22Rv1 (cell line): ENCODE measurements at regions not wholly inside any gene's neighbourhood (a gene's known extent, or its start where the extent isn't known, plus 50 kb on each side); places are given as distances from the start of the nearest gene placed in this dataset.

Experiments used
- H3K27ac ChIP-seq: fragments of 450-650 bp; 2 replicates; pipeline ENCODE4 v1.5.1; 2017
- ZFX ChIP-seq: fragments of 450-650 bp; IDR thresholded peaks from 2 replicates; pipeline ENCODE4 v1.6.1; 2017; ENCODE audit warnings: antibody characterized with exemption, borderline replicate concordance
- TF ChIP-seq, protein P1 (sequence below): fragments of 450-650 bp; IDR thresholded peaks from 2 replicates; pipeline ENCODE4 v1.5.1; 2017; ENCODE audit warnings: mild to moderate bottlenecking

DNA sequence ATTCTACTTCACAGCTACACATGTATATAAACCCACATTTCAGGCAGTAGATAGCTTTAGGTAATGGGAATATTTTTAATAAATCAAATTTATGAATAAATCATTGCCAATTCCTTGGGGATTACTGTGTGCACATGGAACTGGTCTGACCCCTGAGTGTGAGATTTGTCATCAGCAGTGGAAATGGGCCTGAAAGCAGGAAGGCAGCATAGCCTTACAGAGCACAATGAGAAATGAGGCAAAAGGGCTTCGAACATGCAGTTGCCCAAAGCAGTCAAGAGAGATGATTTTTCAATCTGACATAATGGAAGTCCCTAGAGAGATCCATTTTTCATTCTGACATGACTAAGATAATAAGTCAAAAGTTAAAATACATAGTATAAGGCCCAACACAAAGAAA is 599.2 kb downstream of the TUSC7 start:
- no peak overlapping the region for H3K27ac ChIP-seq
- TF ChIP-seq, protein P1, sequence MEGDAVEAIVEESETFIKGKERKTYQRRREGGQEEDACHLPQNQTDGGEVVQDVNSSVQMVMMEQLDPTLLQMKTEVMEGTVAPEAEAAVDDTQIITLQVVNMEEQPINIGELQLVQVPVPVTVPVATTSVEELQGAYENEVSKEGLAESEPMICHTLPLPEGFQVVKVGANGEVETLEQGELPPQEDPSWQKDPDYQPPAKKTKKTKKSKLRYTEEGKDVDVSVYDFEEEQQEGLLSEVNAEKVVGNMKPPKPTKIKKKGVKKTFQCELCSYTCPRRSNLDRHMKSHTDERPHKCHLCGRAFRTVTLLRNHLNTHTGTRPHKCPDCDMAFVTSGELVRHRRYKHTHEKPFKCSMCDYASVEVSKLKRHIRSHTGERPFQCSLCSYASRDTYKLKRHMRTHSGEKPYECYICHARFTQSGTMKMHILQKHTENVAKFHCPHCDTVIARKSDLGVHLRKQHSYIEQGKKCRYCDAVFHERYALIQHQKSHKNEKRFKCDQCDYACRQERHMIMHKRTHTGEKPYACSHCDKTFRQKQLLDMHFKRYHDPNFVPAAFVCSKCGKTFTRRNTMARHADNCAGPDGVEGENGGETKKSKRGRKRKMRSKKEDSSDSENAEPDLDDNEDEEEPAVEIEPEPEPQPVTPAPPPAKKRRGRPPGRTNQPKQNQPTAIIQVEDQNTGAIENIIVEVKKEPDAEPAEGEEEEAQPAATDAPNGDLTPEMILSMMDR = no peak
- TF ChIP-seq ZFX = no peak

DNA sequence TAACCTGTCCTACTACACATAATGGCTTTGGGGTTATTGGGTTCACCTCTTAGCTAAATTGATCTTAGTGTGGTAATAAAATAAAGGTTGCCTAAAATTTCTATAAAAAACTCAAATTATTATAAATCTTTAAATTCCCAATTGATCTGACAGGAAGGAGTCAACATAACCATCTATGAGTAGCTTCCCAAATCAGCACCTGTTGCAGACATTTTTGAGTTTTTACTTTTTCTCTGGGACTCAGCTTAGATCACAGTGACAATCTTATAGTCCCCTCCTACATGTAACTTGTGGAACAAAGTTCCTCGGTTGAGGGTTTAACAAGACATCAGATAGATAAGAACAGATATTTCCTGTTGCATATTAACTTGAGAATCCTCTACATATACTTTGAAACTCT is 601.0 kb downstream of the TUSC7 start:
- H3K27ac ChIP-seq = no peak overlapping the region
- no peak for TF ChIP-seq ZFX
- TF ChIP-seq, protein P1 = no peak

DNA sequence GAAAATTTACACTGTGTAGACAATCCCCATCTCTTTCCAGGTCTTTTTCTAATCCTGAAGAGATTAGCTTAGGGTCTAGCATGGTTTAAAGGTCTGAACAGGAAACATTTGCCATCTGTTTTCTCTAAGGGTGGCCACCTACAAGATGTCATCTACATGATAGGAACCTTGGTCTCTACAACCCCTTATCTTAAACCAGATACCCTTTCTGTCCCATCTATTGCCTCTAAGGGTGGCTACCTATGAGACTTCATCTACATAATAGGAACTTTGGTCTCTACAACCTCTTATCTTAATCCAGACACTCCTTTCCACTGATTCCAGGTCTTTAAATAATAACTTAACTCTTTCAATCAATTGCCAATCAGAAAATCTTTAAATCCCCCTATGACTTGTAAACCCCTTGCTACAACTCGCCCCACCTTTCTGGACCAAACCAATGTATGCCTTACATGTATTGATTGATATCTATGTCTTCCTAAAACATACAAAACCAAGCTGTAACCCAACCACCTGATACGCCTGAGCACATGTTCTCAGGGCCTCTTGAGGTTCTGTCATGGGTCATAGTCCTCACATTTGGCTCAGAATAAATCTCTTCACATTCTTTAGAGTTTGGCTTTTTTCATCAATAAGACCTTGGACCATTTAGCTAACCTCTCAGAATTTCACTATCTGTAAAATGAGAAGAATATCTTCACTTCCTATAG is 605.0 kb downstream of the TUSC7 start:
- no peak for TF ChIP-seq ZFX
- TF ChIP-seq, protein P1 = no peak

DNA sequence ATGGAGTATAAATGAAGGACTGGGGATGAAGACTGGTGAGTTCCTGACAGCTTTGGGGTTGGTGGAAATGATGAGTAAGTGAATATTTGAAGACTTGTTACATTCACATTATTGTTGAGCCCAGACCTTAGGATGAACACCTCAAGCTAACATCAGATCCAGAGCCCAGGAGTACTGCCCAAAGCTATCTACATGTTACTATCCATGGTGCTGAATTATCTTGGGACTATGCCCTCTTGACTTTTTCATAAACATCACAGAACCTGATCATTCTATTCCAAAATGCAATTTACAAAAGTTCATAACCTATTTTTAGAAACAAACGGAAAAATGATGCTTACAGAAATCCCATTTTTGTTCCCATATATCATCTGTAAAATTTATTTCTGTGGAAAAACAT is 613.3 kb downstream of the TUSC7 start:
- no peak for TF ChIP-seq ZFX
- TF ChIP-seq, protein P1 = no peak
- H3K27ac ChIP-seq = no peak overlapping the region

More for the DNA sequence above, 605.0 kb downstream of the TUSC7 start:
- no peak overlapping the region for H3K27ac ChIP-seq

DNA sequence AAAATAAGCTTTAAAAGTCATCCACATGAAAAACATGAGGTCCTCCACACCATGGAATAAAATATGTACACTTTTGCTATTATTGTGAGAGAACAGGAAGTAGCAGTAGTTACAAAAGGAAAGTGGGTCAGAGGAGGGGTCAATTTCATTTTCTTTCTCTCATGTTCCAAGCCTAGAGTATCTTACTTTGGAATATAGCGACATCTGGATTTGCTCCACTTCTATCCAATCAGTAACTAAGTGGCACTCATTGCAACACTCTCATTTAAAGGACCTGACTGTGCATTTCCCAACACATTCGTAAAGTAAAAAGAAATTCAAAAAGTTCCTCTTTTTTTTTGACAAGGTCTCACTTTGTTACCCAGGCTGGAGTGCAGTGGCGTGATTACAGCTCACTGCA is 637.3 kb downstream of the TUSC7 start:
- no peak overlapping the region for H3K27ac ChIP-seq
- TF ChIP-seq ZFX = no peak
- TF ChIP-seq, protein P1 = no peak

DNA sequence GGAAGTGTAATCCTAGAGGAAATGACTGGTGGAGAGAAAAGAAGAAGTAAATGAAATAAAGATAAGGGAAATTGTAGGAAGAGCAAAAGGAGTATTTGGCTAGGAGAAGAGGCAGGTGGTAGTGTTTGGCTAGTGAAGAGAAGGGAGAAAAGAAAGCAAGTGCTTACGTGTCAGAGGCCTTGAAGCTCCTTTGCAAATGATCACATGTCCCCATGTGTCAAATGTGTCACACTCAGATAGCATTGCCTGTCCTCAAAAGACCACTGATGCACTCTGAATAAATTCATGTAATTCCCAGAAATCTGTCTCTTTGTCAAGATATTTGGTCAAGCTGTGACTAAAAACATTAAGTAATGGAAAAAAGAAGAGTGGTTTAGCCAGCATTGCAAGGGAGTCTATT is 639.3 kb downstream of the TUSC7 start:
- H3K27ac ChIP-seq = no peak overlapping the region
- TF ChIP-seq ZFX = no peak
- TF ChIP-seq, protein P1 = no peak

DNA sequence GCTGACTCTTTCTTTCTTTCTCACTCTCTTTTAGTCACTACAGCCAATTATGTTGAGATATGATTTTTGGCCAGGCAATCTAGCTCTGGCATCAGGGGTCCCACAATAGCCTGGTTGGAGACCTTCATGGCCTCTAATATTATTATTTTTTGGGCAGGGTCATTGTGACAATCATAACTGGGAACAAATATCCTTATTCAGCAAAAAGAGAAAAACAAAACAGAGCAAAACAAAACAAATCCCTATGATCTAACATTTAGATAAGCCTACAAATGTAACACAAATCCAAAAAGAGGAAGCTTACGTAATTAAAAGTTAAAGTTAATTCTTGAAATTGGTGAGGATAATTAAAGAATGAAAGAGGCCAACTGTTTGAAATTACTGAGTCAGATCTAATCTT is 640.0 kb downstream of the TUSC7 start:
- TF ChIP-seq, protein P1 = no peak
- TF ChIP-seq ZFX = no peak
- H3K27ac ChIP-seq = no peak overlapping the region
